GM13977 (cell line): ENCODE measurements at regions not wholly inside any gene's neighbourhood (a gene's known extent, or its start where the extent isn't known, plus 50 kb on each side); places are given as distances from the start of the nearest gene placed in this dataset.

ENCODE experiments used
- DNase-seq: peaks from one replicate; pipeline ENCODE4 v3.0.0; 2012; ENCODE audit warnings: low spot score
- in situ Hi-C: fragments of 300-500 bp; cut with MboI; formaldehyde crosslinking; loops from one replicate; pipeline ENCODE4 v1.12.0; 2022; ENCODE audit warnings: low sequenced_read_pairs, low pct_unique_long_range_greater_than_20kb, mixed read lengths, inconsistent platforms; ENCODE audit not compliant: unreplicated experiment
- TF ChIP-seq, protein P1 (sequence below): IDR thresholded peaks from 2 replicates; pipeline ENCODE4 v1.5.1; 2012; ENCODE audit warnings: mild to moderate bottlenecking, control low read depth; ENCODE audit not compliant: insufficient read depth; ENCODE audit errors: extremely low read depth, missing control alignments

DNA sequence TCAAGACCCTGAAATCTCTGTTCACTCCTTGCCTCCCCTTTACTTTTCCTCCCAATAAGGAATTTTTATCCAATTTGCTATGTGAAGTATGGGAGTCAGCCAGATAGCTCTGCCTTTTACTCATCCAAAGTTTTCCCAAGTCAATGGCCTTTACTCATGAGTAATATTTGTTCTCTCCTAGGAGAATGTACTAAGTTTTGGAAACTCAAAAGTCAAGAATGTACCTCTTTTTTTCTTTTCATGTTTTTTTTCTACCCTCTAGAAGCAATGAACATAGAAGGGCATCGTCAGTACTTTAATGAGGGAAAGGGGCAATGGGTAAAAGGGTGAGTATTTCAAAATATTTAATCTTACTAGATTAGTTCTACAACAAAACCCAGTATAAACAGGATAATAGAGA is 140.2 kb upstream of the SGCD start:
- no peak for DNase-seq

DNA sequence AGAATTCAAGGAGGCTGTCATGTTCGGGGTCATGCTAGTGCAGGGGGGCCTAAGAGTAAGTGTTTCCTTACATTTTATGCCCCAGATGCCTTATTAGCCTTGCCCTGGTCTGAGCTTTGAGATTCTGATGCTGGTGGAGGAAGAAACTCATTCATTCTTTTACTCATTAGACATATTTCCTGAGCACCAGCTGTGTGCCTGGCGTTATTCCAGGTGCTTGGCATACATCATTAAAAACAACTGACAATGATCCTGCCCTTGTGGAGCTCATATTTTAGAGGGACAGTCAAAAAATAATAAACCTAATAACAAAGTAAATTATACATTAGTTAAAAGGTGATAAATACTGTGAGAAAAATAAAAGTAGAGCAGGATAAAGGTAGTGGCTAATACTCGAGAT is 138.9 kb upstream of the SGCD start:
- TF ChIP-seq, protein P1, sequence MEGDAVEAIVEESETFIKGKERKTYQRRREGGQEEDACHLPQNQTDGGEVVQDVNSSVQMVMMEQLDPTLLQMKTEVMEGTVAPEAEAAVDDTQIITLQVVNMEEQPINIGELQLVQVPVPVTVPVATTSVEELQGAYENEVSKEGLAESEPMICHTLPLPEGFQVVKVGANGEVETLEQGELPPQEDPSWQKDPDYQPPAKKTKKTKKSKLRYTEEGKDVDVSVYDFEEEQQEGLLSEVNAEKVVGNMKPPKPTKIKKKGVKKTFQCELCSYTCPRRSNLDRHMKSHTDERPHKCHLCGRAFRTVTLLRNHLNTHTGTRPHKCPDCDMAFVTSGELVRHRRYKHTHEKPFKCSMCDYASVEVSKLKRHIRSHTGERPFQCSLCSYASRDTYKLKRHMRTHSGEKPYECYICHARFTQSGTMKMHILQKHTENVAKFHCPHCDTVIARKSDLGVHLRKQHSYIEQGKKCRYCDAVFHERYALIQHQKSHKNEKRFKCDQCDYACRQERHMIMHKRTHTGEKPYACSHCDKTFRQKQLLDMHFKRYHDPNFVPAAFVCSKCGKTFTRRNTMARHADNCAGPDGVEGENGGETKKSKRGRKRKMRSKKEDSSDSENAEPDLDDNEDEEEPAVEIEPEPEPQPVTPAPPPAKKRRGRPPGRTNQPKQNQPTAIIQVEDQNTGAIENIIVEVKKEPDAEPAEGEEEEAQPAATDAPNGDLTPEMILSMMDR: no peak
- DNase-seq: no peak
- in situ Hi-C loops: no loop called here

More for the DNA sequence above, 140.2 kb upstream of the SGCD start:
- TF ChIP-seq, protein P1: no peak
- in situ Hi-C loops: no loop called here

DNA sequence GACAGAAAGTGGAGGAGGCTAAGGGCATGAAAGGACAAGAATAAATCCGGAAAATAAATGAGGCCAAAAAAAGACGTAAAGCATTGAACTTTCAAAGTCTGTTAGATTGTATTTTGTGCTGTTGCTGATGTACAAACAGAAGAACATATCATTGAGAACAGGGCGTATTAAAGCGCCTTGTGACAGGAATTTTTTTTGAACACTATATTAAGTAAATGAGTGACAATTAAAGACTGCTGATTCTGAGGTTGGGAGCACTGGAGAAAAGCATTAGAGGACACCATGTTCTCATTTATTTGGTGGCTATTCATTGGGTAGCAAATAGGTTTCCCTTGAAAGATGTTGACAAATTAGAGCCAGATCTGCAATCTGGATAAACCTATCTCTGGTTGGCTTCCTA is 137.3 kb upstream of the SGCD start:
- TF ChIP-seq, protein P1: no peak
- in situ Hi-C loops: no loop called here
- DNase-seq: no peak

DNA sequence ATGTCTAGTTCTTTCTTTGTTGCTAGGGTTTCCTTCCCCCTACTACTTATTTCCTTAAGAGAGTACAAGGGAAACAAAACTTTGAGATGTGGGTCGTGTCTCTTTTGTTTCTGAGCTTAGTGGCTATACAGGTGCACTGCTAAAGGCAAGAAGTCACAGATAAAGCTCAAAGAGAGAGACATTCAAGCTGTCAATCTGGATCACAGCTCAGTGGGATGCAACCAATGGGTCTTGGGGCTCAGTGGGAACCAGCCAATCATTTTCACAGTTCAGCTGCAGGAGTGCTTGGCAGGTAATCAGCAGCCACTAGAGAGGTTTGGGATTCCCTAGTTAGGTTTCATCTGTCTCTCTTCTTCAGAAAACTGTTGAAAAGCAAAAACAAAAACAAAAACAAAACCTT is 135.4 kb upstream of the SGCD start:
- TF ChIP-seq, protein P1: no peak
- in situ Hi-C loops: no loop called here
- DNase-seq: no peak

DNA sequence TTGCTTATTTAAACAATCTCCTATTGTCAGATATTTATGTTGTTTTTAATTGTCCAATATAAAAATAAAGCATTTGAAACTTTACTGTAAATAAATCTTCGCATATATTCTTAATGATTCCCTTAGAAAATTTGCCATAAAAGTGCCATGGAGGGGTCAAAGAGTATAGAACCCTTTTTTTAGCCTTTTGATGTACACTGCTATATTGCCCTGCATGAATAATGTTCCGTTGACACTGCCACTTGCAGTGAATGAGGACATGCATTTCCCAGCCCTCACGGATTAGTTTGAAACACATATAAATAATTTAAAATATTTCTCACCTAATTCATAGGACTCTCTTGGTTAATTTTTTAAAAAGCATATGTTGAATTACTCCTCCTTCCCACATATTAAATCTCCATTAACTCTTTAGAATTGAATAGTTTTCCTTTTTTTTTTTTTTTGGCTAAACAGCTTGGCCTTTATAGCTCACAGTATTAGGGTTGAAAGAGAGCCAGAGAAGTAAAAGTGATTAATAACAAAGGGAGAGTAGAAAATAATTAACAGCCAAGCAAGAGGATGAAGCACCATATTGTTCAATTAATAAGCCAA is 129.8 kb upstream of the SGCD start:
- TF ChIP-seq, protein P1: no peak
- in situ Hi-C loops: no loop called here

DNA sequence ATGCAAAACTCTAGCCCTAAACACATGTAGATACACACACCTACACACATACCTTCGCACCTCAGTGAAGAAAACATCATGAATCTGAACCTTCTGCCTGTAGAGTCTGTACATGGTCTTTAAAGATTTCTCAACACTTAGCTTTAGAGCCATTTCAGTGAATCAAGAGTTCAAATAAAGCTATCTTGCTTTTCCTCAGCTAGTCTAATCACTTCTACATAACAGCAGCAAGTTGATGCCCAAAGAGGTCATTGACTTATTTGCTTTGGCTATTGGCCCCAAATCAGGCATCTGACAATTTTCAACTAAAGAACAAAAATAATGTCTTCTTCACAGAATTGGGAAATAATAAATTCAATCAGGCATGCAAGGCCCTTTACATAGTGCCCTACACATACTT is 127.9 kb upstream of the SGCD start:
- TF ChIP-seq, protein P1: no peak
- no peak for DNase-seq
- in situ Hi-C loops: no loop called here

More for the DNA sequence above, 129.8 kb upstream of the SGCD start:
- DNase-seq: no peak
